Esophagus muscularis mucosa (tissue), 4 donors: ENCODE measurements at regions not wholly inside any gene's neighbourhood (a gene's known extent, or its start where the extent isn't known, plus 50 kb on each side); places are given as distances from the start of the nearest gene placed in this dataset.
A peak's percentile ranks its signal among the peaks of the same experiment; 100 is the strongest.

Source experiments
- DNase-seq: peaks from one replicate; pipeline ENCODE4 v3.0.0-alpha.2; 2017; ENCODE audit errors: extremely low spot score
- H3K27ac ChIP-seq, 4 donors: fragments of 200-600 bp; sonication (generic); replicated peaks in 1 of 4; 1 replicate in 3 of 4; 2 replicates in 1 of 4; pipeline ENCODE4 v1.5.1; 2016 to 2019; ENCODE audit warnings: mild to moderate bottlenecking in 1 of 4
- H3K27me3 ChIP-seq, 4 donors: fragments of 200-600 bp; sonication (generic); one replicate each; pipeline versions ENCODE4 v1.5.1 to v1.6.0; 2016 to 2019
- H3K36me3 ChIP-seq, 4 donors: fragments of 200-600 bp; sonication (generic); one replicate each; pipeline ENCODE4 v1.5.1; 2016 to 2019
- H3K4me1 ChIP-seq, 4 donors: fragments of 200-600 bp; sonication (generic); one replicate each; pipeline ENCODE4 v1.5.1; 2016 to 2019
- H3K4me3 ChIP-seq, 4 donors: fragments of 200-600 bp; sonication (generic); 1 replicate in 2 of 4; 2 replicates in 2 of 4; pipeline ENCODE4 v1.5.1; 2016 to 2019; ENCODE audit warnings: mild to moderate bottlenecking in 4 of 4, moderate library complexity in 1 of 4
- H3K9me3 ChIP-seq, 4 donors: fragments of 200-600 bp; sonication (generic); 1 replicate in 3 of 4; 2 replicates in 1 of 4; pipeline ENCODE4 v1.5.1; 2016 to 2019
- EP300 ChIP-seq: sonication (generic); formaldehyde crosslinking; IDR thresholded peaks from one replicate; pipeline ENCODE4 v1.6.1; 2017; ENCODE audit warnings: antibody characterized with exemption
- POLR2A ChIP-seq: fragments of 450-650 bp; IDR thresholded peaks from one replicate; pipeline ENCODE4 v1.6.1; 2017; ENCODE audit warnings: antibody characterized with exemption, moderate library complexity, mild to moderate bottlenecking, low read depth
- POLR2AphosphoS5 ChIP-seq, 2 donors: sonication (generic); formaldehyde crosslinking; IDR thresholded peaks; one replicate each; pipeline ENCODE4 v1.6.1; 2017; ENCODE audit warnings: antibody characterized with exemption in 2 of 2
- WGBS: methylation state at CpG from one replicate; pipeline ENCODE4 v1.1.5; 2018; 5-methylcytosine and 5-hydroxymethylcytosine counted together
- intact Hi-C: fragments of 100-400 bp; cut with DNase I; formaldehyde crosslinking; loops from one replicate; pipeline ENCODE4 v1.15.1; 2023
- TF ChIP-seq, protein P1 (sequence below), 3 experiments: fragments of 200-600 bp in 2 of 3; fragments of 450-650 bp in 1 of 3; sonication (generic) in 2 of 3; IDR thresholded peaks; one replicate each; pipeline ENCODE4 v1.5.1; 2017 to 2019; ENCODE audit warnings: antibody characterized with exemption in 3 of 3, mild to moderate bottlenecking in 2 of 3, moderate library complexity in 1 of 3

DNA sequence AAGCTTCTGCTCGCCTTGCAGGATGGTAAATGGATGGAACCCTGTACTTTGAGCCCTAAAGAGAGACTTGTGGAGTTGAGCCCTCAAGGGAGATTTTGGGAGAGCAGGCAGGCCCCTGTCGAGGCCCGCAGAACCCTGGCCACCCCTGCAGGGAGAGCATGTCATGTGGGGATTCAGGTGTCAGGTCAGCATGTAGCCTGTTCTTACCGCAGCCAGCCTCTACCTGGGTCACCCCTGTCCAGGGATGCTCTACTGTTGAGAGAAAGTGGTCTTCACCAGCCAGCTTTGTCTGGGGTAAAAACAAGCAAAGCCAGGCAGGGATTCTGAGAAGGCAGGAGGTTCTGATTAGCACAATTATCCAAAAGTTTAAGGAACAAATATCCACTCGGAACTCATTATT is 55.6 kb upstream of the PROKR2 start:
- intact Hi-C loops = no loop called here

DNA sequence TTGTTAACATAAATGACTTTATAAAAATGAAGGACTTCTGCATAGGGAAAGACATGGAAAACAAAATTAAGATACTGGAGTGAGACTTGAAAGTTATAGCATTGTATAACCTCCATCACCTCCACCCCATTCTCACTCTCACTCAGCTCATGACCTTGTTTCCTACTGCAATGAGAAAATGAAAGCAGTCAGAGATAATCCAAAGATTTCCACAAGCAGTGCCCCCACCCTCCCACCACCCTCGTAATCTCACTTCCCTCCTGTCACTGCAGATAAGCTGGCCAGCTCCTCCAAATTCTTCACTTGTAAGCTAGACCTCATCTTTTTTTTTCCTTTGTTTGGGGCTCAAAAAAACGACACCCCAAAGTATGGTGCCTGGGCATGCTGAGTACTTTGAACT is 52.9 kb upstream of the PROKR2 start:
- Histone ChIP-seq H3K27ac (no peak overlapping the region), H3K4me1 (no peaks in the 10 kb centered on the region), H3K4me3 (no peak overlapping the region), H3K27me3 (no peaks in the 10 kb centered on the region), H3K36me3 (no peaks in the 10 kb centered on the region), H3K9me3 (peaks cover 0 to 6% (median 2%) of the 10 kb centered on the region in 4 donors)
- intact Hi-C loops = no loop called here
- TF ChIP-seq EP300 = no peak
- TF ChIP-seq POLR2A = no peak
- TF ChIP-seq, protein P1, sequence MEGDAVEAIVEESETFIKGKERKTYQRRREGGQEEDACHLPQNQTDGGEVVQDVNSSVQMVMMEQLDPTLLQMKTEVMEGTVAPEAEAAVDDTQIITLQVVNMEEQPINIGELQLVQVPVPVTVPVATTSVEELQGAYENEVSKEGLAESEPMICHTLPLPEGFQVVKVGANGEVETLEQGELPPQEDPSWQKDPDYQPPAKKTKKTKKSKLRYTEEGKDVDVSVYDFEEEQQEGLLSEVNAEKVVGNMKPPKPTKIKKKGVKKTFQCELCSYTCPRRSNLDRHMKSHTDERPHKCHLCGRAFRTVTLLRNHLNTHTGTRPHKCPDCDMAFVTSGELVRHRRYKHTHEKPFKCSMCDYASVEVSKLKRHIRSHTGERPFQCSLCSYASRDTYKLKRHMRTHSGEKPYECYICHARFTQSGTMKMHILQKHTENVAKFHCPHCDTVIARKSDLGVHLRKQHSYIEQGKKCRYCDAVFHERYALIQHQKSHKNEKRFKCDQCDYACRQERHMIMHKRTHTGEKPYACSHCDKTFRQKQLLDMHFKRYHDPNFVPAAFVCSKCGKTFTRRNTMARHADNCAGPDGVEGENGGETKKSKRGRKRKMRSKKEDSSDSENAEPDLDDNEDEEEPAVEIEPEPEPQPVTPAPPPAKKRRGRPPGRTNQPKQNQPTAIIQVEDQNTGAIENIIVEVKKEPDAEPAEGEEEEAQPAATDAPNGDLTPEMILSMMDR (IDR thresholded peaks at IDR 0.05) = no peak
- no peak for TF ChIP-seq POLR2AphosphoS5 (IDR thresholded peaks at IDR 0.05)
- 42% methylated on average over 2 of the region's 2 CpGs for WGBS
- no peak for DNase-seq

More for the DNA sequence above, 55.6 kb upstream of the PROKR2 start:
- H3K27me3 ChIP-seq = no peaks in the 10 kb centered on the region
- DNase-seq = peak; percentile 81
- no peak overlapping the region for H3K27ac ChIP-seq
- no peak overlapping the region for H3K4me3 ChIP-seq
- no peaks in the 10 kb centered on the region for H3K4me1 ChIP-seq
- no peaks in the 10 kb centered on the region for H3K36me3 ChIP-seq
- 87% methylated on average over 5 of the region's 5 CpGs for WGBS
- peaks cover 0 to 12% (median 0%) of the 10 kb centered on the region in 4 donors for H3K9me3 ChIP-seq
- TF ChIP-seq EP300 (no peak), POLR2A (no peak), POLR2AphosphoS5 (IDR thresholded peaks at IDR 0.05) (no peak)
- TF ChIP-seq, protein P1 (IDR thresholded peaks at IDR 0.05) = no peak
